HepG2 (cell line): ENCODE measurements at regions not wholly inside any gene's neighbourhood (a gene's known extent, or its start where the extent isn't known, plus 50 kb on each side); places are given as distances from the start of the nearest gene placed in this dataset.

ENCODE experiments used
- ATAC-seq: fragments of 200-7000 bp; cut with Tn5 transposase; 3 replicates; pipeline ENCODE4 v1.9.1; 2020; ENCODE audit warnings: mild to moderate bottlenecking, moderate library complexity
- BruUV-seq: library from RNA; stranded (reverse); fragments of 400-500 nt; replicated peaks from 2 replicates; lab custom pipeline; 2021; lab: Mats Ljungman, UMichigan
- CTCF ChIA-PET: fragments of 300-600 bp; formaldehyde crosslinking; extraction: SDS; loops from one replicate; lab custom pipeline; 2021; ENCODE audit warnings: low total read pairs, inconsistent platforms, low intra/inter-chr PET ratio; lab: Yijun Ruan, JAX
- POLR2A ChIA-PET: fragments of 350-600 bp; sonication (Branson Sonifier 250); formaldehyde crosslinking; loops from one replicate; lab custom pipeline; 2020; ENCODE audit warnings: antibody characterized with exemption, inconsistent platforms; lab: Yijun Ruan, JAX
- DNase-seq: peaks from one replicate; pipeline ENCODE4 v3.0.0-alpha.2; 2015; ENCODE audit warnings: low spot score
- FAIRE-seq: peaks from 3 replicates; lab custom pipeline; 2011; peaks lifted over from hg19 to GRCh38; lab: Jason Lieb, UNC
- H2AFZ ChIP-seq: one replicate; pipeline ENCODE4 v1.6.1; 2011; ENCODE audit warnings: low read length, inconsistent platforms
- H3K27ac ChIP-seq: fragments of 300-600 bp; 3 replicates; pipeline ENCODE4 v1.8.0; 2011; ENCODE audit warnings: mixed run types, mild to moderate bottlenecking, mixed read lengths, low read length, inconsistent platforms; ENCODE audit not compliant: insufficient read depth; ENCODE audit errors: extremely low read length
- H3K27me3 ChIP-seq, 2 experiments: fragments of 200-600 bp in 1 of 2; 2 replicates in 1 of 2; 3 replicates in 1 of 2; pipeline versions ENCODE4 v1.6.0 to v1.8.0; 2011; ENCODE audit warnings: low read length in 2 of 2, mild to moderate bottlenecking in 2 of 2, moderate library complexity in 2 of 2, inconsistent platforms in 1 of 2; ENCODE audit not compliant: insufficient read depth in 2 of 2, control insufficient read depth in 1 of 2
- H3K36me3 ChIP-seq, 2 experiments: fragments of 200-600 bp in 1 of 2; replicated peaks in 1 of 2; 2 replicates in 1 of 2; 3 replicates in 1 of 2; pipeline versions ENCODE4 v1.5.1 to v1.8.0; 2011; ENCODE audit warnings: low read length in 2 of 2, inconsistent platforms in 1 of 2; ENCODE audit not compliant: insufficient read depth in 2 of 2, control insufficient read depth in 1 of 2
- H3K4me1 ChIP-seq: 2 replicates; pipeline ENCODE4 v1.5.1; 2012; ENCODE audit warnings: low read length, inconsistent platforms; ENCODE audit not compliant: insufficient read depth
- H3K4me2 ChIP-seq: 2 replicates; pipeline ENCODE4 v1.6.0; 2011; ENCODE audit warnings: low read depth, low read length, inconsistent platforms
- H3K4me3 ChIP-seq, 3 experiments: fragments of 200-600 bp in 1 of 3; sonication (generic), shearing (Covaris generic) in 1 of 3; replicated peaks in 1 of 3; 2 replicates each; pipeline ENCODE4 v1.5.1; 2011 to 2016; ENCODE audit warnings: low read length in 3 of 3, inconsistent platforms in 2 of 3, low read depth in 2 of 3, mild to moderate bottlenecking in 2 of 3, control low read depth in 1 of 3, mixed read lengths in 1 of 3; ENCODE audit not compliant: insufficient read depth in 1 of 3
- H3K79me2 ChIP-seq: one replicate; pipeline ENCODE4 v1.6.1; 2011; ENCODE audit warnings: low read length, inconsistent platforms; ENCODE audit not compliant: insufficient read depth
- H3K9ac ChIP-seq: 2 replicates; pipeline ENCODE4 v1.6.0; 2011; ENCODE audit warnings: mild to moderate bottlenecking, low read depth, low read length, inconsistent platforms; ENCODE audit not compliant: insufficient read depth
- H3K9me3 ChIP-seq: 2 replicates; pipeline ENCODE4 v1.5.1; 2012; ENCODE audit warnings: mild to moderate bottlenecking, low read length
- H4K20me1 ChIP-seq: 2 replicates; pipeline ENCODE4 v1.6.0; 2011; ENCODE audit warnings: inconsistent platforms, mild to moderate bottlenecking, low read length, moderate library complexity; ENCODE audit not compliant: insufficient read depth
- ETV5 ChIP-seq: IDR thresholded peaks from 2 replicates; pipeline ENCODE4 v1.6.1; 2018; ENCODE audit warnings: missing biosample characterization, missing genetic modification reagents, inconsistent platforms, borderline replicate concordance
- FUBP1 ChIP-seq: sonication (generic); formaldehyde crosslinking; IDR thresholded peaks from 2 replicates; pipeline ENCODE4 v1.5.1; 2020; ENCODE audit warnings: missing genetic modification reagents, mild to moderate bottlenecking, borderline replicate concordance
- GATAD1 ChIP-seq: IDR thresholded peaks from 2 replicates; pipeline ENCODE4 v1.6.1; 2016; ENCODE audit warnings: missing genetic modification reagents, missing compliant biosample characterization
- GRHL1 ChIP-seq: sonication (generic); formaldehyde crosslinking; conservative IDR thresholded peaks from 2 replicates; pipeline ENCODE4 v1.8.0; 2022; ENCODE audit warnings: missing genetic modification reagents
- ZFP36L1 ChIP-seq: sonication (generic); formaldehyde crosslinking; IDR thresholded peaks from 2 replicates; pipeline ENCODE4 v1.8.0; 2022; ENCODE audit warnings: mild to moderate bottlenecking, missing genetic modification reagents, moderate library complexity
- WGBS: methylation state at CpG from one replicate; pipeline ENCODE4 v1.1.6; 2017; ENCODE audit warnings: low lambda C conversion rate; 5-methylcytosine and 5-hydroxymethylcytosine counted together
- in situ Hi-C: cut with HindIII; loops from 2 replicates; pipeline ENCODE4 v1.10.0; 2017; ENCODE audit warnings: low pct_unique_long_range_greater_than_20kb; ENCODE audit not compliant: extremely low pct_ligation_motif_present
- intact Hi-C: fragments of 100-400 bp; cut with micrococcal nuclease; formaldehyde crosslinking; loops from one replicate; pipeline ENCODE4 v1.10.0; 2022; ENCODE audit not compliant: unreplicated experiment
- TF ChIP-seq, protein P1 (sequence below): sonication (generic); formaldehyde crosslinking; IDR thresholded peaks from 2 replicates; pipeline ENCODE4 v1.4.0; 2020; ENCODE audit warnings: mild to moderate bottlenecking, missing genetic modification reagents

GRCh38 chr2:12602661-12603060 is 114.1 kb upstream of the TRIB2 start:
- CTCF ChIA-PET: no interaction called here
- in situ Hi-C loops: no loop called here
- no peaks in the 10 kb centered on the region for H4K20me1 ChIP-seq

More at GRCh38 chr2:12602661-12603060, 114.1 kb upstream of the TRIB2 start:
- H3K4me3 ChIP-seq: no peak overlapping the region
- ATAC-seq (no peak), DNase-seq (no peak), FAIRE-seq (no peak)
- no peaks in the 10 kb centered on the region; the same call in 1 of the 2 replicates for H3K9me3 ChIP-seq
- H3K4me2 ChIP-seq: no peak overlapping the region
- no TSS peak for BruUV-seq
- intact Hi-C loops: no loop called here
- TF ChIP-seq ZFP36L1 (CRISPR knock-in tag): no peak
- no peak for TF ChIP-seq ETV5 (CRISPR knock-in tag)
- no peak for TF ChIP-seq GATAD1 (CRISPR knock-in tag)
- no peak for TF ChIP-seq FUBP1 (CRISPR knock-in tag)
- TF ChIP-seq GRHL1 (CRISPR knock-in tag): no peak
- TF ChIP-seq, protein P1, sequence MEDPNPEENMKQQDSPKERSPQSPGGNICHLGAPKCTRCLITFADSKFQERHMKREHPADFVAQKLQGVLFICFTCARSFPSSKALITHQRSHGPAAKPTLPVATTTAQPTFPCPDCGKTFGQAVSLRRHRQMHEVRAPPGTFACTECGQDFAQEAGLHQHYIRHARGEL (CRISPR knock-in tag): no peak
- no peak overlapping the region for H3K9ac ChIP-seq
- POLR2A ChIA-PET: no interaction called here
- H3K27ac ChIP-seq: no peak overlapping the region
- no peaks in the 10 kb centered on the region for H3K79me2 ChIP-seq
- 2% methylated on average over 2 of the region's 2 CpGs for WGBS
- no peaks in the 10 kb centered on the region for H3K36me3 ChIP-seq
- H3K27me3 ChIP-seq: no peaks in the 10 kb centered on the region
- H3K4me1 ChIP-seq: no peaks in the 10 kb centered on the region
- H2AFZ ChIP-seq: no peak overlapping the region
